ENCODE measurements at regions not wholly inside any gene's neighbourhood (a gene's known extent, or its start where the extent isn't known, plus 50 kb on each side); places are given as distances from the start of the nearest gene placed in this dataset.

DNA sequence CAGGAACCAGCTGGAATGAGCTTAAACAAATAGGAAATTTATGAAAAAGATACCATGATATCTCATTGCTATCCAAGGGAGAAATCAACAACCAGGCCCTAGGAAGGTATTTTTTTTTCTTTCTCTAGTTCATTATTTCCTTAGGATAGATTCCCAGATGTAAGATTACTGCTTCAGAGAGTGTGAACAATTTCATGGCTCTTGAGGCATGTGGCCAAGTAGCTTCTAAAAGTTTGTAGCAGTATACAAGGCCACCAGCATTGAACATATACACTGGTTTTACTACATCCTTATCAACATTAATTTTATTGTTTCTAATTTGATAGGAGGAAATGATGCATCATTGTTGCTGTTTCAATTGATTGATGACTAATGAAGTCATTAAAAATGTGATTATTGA is 201.2 kb downstream of the SREK1 start:
- no peak overlapping the region for H2AK5ac ChIP-seq (ENCODE audit: low read depth, low read length)
- H3K79me2 ChIP-seq (ENCODE audit: control insufficient read depth in 1 of 2, insufficient read depth in 2 of 2, low read length in 2 of 2): no peaks in the 10 kb centered on the region
- H3K23ac ChIP-seq (ENCODE audit: insufficient read length): no peak overlapping the region
- no peaks in the 10 kb centered on the region for H3K23me2 ChIP-seq (ENCODE audit: low read depth, low read length)
- H3K9me3 ChIP-seq (ENCODE audit: insufficient read depth in 2 of 2, low read depth in 1 of 2, low read length in 1 of 2): no peaks in the 10 kb centered on the region
- no peak overlapping the region for H3K14ac ChIP-seq (ENCODE audit: insufficient read length)
- H3K27me3 ChIP-seq (replicated peaks in 1 of 4; ENCODE audit: control insufficient read depth in 3 of 4, extremely low read depth in 1 of 4, insufficient read depth in 3 of 4, low read length in 3 of 4): no peaks in the 10 kb centered on the region
- H4K91ac ChIP-seq (replicated peaks; ENCODE audit: insufficient read length, low read length): no peak overlapping the region
- H2BK15ac ChIP-seq (ENCODE audit: low read length): no peak overlapping the region
- H3K18ac ChIP-seq (ENCODE audit: extremely low read depth, low read length): no peak overlapping the region
- DNase-seq (ENCODE audit: low read depth in 1 of 2, low spot score in 2 of 2) (no peak), FAIRE-seq (no peak)
- no peaks in the 10 kb centered on the region for H3K4me1 ChIP-seq (replicated peaks in 1 of 4; ENCODE audit: control insufficient read depth in 3 of 4, insufficient read depth in 4 of 4, low read length in 3 of 4)
- H4K20me1 ChIP-seq (replicated peaks in 1 of 2; ENCODE audit: control insufficient read depth in 1 of 2, insufficient read depth in 2 of 2, low read length in 2 of 2): no peaks in the 10 kb centered on the region
- POLR2A ChIA-PET (ENCODE audit: partially characterized antibody): no interaction called here
- H2BK12ac ChIP-seq (ENCODE audit: low read depth, low read length): no peak overlapping the region
- H3K4me2 ChIP-seq (ENCODE audit: insufficient read depth in 1 of 2, low read depth in 2 of 2, low read length in 2 of 2): no peak overlapping the region
- CTCF ChIA-PET (ENCODE audit: partially characterized antibody): interaction anchor here (0.6 to 2.8 kb wide), 7 partner anchors 12 to 359 kb away, joined by 3 to 17 read pairs (median 4); no protein-coding TSS in a partner anchor
- no peak overlapping the region for H2BK120ac ChIP-seq (replicated peaks; ENCODE audit: low read depth, low read length)
- no peak overlapping the region for H4K8ac ChIP-seq (ENCODE audit: extremely low read depth, insufficient read depth, low read length)
- TF ChIP-seq RFX5 (IDR thresholded peaks at IDR 0.05; ENCODE audit: borderline replicate concordance, low read depth, low read length) (no peak), CTBP2 (IDR thresholded peaks at IDR 0.05; ENCODE audit: borderline replicate concordance, insufficient read depth, insufficient read length, low read length) (no peak), ASH2L (IDR thresholded peaks at IDR 0.05; ENCODE audit: low read length) (no peak), RBBP5 (IDR thresholded peaks at IDR 0.05; ENCODE audit: borderline replicate concordance, low read depth, low read length) (no peak), SIRT6 (IDR thresholded peaks at IDR 0.05; ENCODE audit: low read length) (no peak), CBX8 (IDR thresholded peaks at IDR 0.05; ENCODE audit: borderline replicate concordance, low read depth, low read length) (no peak), SRF (IDR thresholded peaks at IDR 0.05; ENCODE audit: low read depth, low read length) (no peak), PHF8 (conservative IDR thresholded peaks at IDR 0.05; ENCODE audit: low read depth, low read length) (no peak)
- TF ChIP-seq, protein P1, sequence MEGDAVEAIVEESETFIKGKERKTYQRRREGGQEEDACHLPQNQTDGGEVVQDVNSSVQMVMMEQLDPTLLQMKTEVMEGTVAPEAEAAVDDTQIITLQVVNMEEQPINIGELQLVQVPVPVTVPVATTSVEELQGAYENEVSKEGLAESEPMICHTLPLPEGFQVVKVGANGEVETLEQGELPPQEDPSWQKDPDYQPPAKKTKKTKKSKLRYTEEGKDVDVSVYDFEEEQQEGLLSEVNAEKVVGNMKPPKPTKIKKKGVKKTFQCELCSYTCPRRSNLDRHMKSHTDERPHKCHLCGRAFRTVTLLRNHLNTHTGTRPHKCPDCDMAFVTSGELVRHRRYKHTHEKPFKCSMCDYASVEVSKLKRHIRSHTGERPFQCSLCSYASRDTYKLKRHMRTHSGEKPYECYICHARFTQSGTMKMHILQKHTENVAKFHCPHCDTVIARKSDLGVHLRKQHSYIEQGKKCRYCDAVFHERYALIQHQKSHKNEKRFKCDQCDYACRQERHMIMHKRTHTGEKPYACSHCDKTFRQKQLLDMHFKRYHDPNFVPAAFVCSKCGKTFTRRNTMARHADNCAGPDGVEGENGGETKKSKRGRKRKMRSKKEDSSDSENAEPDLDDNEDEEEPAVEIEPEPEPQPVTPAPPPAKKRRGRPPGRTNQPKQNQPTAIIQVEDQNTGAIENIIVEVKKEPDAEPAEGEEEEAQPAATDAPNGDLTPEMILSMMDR (IDR thresholded peaks at IDR 0.05; ENCODE audit: control extremely low read depth in 1 of 3, insufficient read depth in 1 of 3, low read depth in 1 of 3, low read length in 3 of 3): no peak
- no peak overlapping the region for H3K9ac ChIP-seq (replicated peaks in 1 of 4; ENCODE audit: extremely low read depth in 1 of 4, low read depth in 3 of 4, low read length in 3 of 4)
- no peak overlapping the region for H2AFZ ChIP-seq (ENCODE audit: low read length)
- no peaks in the 10 kb centered on the region for H3K36me3 ChIP-seq (ENCODE audit: control insufficient read depth in 2 of 4, insufficient read depth in 4 of 4, low read length in 3 of 4)
- H3K27ac ChIP-seq (ENCODE audit: low read depth, low read length): no peak overlapping the region
- H3K4me3 ChIP-seq (ENCODE audit: extremely low read depth in 1 of 4, insufficient read depth in 2 of 4, low read depth in 3 of 4, low read length in 4 of 4): no peak overlapping the region
- H3K79me1 ChIP-seq (ENCODE audit: low read depth, low read length): no peaks in the 10 kb centered on the region
- no peak overlapping the region for H2BK5ac ChIP-seq (ENCODE audit: low read depth, low read length)
- no peak overlapping the region for H3K56ac ChIP-seq (replicated peaks; ENCODE audit: insufficient read length, low read depth, low read length)
- H3K4ac ChIP-seq (replicated peaks; ENCODE audit: insufficient read length, low read depth, low read length): no peak overlapping the region
- H4K5ac ChIP-seq (ENCODE audit: insufficient read length, low read depth, low read length): no peak overlapping the region
- H2BK20ac ChIP-seq (ENCODE audit: low read length): no peak overlapping the region
